Inflammatory macrophage (primary cell): ENCODE measurements at regions not wholly inside any gene's neighbourhood (a gene's known extent, or its start where the extent isn't known, plus 50 kb on each side); places are given as distances from the start of the nearest gene placed in this dataset.
"Not testable (repeated sequence)": the region's sequence is repeated elsewhere in the genome, so short reads cannot be mapped to it uniquely, and the experiment has no call there.

ENCODE experiments used
- DNase-seq, 2 donors: peaks; one replicate each; pipeline ENCODE4 v3.0.0-alpha.2; 2020 to 2022

DNA sequence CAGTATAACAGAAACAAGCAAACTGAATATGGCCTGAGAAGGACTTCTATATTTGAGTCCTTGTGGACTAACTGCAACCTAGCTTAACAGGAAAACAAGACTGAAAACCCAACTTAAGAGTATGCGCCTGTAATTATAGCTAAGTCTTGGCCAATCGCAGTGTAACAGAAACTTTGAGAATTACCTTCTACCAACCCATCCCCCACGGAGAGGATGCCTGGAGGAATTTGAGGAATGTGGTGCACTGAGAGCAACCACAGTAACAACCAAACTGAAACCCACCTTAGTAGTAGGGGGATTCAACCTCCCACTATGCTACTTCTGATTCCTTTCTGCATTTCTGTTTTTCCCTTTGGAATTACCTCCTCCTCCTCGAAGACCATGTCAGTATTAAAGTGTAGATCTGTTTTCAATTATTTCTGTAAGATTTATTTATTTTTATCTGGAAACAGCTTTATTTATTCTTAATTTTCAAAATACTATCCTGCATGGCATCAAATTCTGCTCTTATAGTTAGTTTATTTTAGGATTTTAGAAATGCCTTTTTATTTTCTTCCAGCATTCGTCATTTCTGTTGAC lies 393.6 kb downstream of the KCNA4 start:
- no peak for DNase-seq

GRCh38 chr11:29616611-29617010 lies 400.2 kb downstream of the KCNA4 start:
- peak; percentile 3 to 23 for DNase-seq

- DNase-seq: no peak
These were observed 404.4 kb downstream of the KCNA4 start for GRCh38 chr11:29612423-29612822.

DNA sequence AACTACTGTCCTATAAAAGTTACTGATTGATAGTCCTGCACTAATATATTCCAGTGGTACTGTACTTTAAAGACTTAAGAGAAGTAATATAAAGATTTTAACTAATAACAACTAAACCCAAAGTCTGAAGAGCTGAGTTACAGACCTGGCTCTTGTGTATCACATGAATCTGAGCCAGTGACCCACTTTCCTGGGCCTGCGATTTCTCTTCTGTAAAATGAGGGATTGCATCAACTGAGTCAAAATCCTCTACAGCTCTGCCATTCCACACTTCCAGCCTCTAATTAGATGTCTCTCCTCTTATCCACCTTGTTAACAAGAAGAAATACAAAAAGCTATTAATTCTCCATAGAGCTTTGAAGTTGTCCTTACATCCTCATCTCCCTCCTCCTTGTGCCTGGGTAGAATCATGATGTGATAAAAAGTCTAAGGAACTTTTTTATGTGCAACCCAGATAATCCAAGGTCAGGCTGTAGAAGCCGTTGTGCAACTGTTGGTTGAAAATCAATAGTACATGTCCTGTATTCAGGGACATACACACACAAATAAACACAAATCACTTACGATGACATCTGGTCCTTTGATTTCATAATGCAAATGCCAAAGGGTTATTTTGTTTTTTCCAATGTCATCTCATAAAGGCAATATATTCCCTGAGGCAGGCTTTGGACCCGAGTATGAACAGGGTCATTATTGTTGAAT lies 410.3 kb downstream of the KCNA4 start:
- no peak for DNase-seq

- DNase-seq: not testable (repeated sequence)
These were observed 416.7 kb downstream of the KCNA4 start for GRCh38 chr11:29600151-29600575.

DNA sequence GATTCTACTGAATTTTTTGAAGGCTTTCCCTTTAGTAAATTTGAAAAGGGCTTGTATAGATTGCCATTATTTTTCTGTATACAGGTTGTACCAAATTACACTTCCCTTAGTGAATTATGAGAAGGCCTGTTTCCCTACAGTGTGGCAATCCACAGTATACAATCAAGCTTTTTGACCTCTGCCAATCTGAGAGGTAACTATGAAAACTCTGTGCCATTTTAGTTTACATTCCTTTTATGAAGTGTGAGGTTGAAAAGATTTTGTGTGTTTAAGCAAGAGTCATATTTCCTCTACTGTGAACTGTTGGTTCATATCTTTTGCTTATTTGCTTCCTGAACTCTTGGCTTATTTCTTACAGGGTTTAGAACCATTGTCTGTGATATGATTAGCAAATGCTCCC lies 432.5 kb downstream of the KCNA4 start:
- no peak for DNase-seq

DNA sequence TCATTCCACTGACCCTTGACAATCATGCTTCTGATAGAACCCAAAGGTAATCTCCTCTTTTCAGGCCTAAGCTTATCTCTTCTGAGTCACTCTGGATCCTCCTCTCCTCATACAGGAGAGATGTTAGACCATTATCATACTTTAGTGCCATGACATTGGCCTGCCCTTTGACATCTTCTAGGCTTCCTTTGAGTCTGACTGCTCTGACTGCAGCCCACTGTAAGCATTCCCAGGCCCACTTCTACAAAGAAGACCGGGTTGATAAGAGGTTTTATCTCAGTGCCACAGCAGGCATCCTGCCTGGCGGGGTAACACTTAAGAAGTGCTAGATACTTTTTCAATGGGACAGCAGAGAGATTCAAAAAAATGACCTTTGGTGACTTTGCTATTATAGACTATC lies 438.0 kb downstream of the KCNA4 start:
- no peak for DNase-seq

DNA sequence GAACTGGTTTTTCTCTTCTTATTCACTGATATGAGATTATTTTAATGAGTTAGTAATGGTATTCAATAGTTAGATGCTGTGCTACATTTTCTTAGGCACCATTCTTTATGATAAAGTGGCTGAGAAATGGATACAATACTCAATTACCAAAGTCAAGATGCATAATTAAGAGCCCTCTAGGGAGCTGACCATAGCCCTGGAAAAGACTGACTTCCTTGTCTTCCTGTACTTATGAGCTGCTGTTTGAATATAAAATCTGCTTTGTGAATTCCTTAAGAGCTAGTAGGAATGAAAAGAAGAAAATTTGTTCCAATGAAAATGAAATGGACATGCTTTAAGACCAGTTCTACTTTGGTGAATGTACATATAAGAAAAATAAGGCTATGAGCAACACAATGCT lies 452.3 kb downstream of the KCNA4 start:
- no peak for DNase-seq

- DNase-seq: no peak
These were observed 454.6 kb downstream of the KCNA4 start for GRCh38 chr11:29562183-29562582.

DNA sequence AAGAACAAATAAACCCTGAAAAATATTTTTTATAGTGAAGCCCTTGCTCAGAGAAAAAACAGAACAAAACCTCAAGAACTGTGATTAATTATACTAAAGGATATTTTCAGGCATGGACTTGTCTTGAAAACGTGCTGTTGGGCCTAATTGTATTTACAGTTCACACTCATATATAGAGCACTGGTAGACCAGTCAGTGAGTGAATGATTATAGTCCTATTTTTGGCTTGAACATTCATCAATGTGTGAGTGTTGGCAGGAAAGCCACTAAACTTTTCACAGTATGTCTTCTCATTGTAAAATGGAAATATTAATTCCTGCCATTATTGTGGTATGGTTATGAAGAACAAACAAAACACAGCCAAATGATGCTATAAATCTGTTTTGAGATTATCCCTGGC lies 462.8 kb downstream of the KCNA4 start:
- no peak for DNase-seq

- DNase-seq: no peak
These were observed 478.3 kb downstream of the KCNA4 start for GRCh38 chr11:29538339-29539036.

GRCh38 chr11:29534836-29535235 lies 482.0 kb downstream of the KCNA4 start:
- no peak for DNase-seq

DNA sequence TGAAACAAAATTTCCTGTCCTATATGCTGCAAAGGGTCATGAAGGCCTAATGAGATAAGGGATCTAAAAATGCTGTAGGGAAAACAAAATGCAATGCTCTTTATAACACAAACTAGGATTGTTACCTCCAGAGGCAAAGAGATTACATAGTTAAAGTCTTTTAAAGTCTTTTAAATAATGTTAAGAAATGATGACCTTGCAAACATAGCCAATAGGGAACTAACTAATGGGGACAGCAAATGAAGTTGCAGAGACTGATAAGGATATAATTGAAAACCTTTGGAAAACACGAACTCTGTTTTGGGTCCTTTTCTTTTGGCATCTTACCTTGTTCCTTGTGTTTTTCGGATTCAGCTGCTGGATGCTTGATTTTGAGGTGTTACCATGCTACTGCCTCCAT lies 485.9 kb downstream of the KCNA4 start:
- no peak for DNase-seq

DNA sequence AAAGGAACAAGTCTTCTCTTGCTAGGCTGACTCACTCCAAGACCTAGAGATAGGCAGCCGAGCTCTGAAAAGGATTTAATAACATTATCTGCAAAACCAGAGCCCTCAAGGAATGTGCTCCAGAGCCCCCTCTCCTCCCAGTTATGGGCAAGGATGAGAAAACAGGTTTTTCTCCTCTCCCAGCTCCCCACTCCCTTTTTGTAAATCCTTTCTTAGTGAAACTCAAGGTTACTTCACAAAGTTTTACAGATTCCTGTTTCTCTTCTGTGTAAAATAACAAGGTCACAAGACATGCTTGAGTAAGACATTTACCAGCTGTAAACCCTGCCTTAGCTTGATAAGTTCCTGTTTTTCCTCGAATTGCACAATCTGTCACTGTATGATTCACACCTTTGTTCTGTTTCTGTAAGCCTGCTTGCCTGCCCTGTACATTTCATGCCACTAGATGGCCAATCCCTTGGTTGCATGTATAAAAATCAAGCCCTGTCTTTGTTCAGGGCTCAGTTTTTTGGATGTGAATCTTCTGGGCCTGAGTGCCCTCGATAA lies 489.4 kb downstream of the KCNA4 start:
- peak; percentile 87 to 98 for DNase-seq

GRCh38 chr11:29518389-29519174 lies 498.2 kb downstream of the KCNA4 start:
- DNase-seq: peak; percentile 81 to 94

- no peak for DNase-seq
These were observed 505.4 kb downstream of the KCNA4 start for GRCh38 chr11:29511394-29511793.

DNA sequence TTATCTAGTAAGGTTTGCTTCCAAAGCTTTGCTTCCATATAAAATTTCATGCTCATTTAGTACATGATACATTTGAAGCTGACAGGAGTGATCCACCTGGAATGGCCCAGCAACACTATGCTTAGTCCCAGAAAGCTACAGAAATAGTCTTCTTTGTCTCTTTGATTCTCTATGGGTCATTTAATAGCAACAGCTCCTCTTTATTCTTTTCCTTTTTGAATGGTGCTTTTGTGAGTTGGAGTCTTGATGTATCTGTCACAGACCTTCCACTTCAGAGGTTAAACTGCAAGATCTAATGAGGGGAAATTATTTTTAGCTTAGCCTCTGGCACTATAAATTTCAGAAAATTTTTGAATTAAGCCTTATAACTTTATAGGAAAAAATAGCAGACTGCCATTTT lies 509.5 kb downstream of the KCNA4 start:
- no peak for DNase-seq

GRCh38 chr11:29495676-29496075 lies 521.2 kb downstream of the KCNA4 start:
- DNase-seq: no peak

- DNase-seq: no peak
These were observed 525.9 kb downstream of the KCNA4 start for GRCh38 chr11:29490938-29491337.

DNA sequence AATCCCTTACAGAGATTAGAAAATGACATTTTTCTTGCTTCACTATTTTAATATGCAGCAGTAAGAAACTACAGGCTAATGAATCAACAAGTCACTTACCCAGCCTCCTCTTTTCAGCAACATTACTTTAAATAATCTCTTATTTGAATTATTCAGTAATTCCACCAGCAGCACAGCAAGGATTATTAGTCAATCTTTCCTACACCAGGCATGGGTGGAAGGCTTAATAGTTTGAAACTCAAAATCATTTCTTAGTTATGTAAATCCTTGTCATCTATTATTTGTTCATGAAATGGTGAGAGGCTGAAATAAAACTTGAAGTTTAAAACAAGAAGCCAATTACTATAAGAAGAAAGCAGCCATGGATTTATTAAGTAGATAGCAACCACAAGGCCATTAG lies 530.5 kb downstream of the KCNA4 start:
- DNase-seq: no peak

DNA sequence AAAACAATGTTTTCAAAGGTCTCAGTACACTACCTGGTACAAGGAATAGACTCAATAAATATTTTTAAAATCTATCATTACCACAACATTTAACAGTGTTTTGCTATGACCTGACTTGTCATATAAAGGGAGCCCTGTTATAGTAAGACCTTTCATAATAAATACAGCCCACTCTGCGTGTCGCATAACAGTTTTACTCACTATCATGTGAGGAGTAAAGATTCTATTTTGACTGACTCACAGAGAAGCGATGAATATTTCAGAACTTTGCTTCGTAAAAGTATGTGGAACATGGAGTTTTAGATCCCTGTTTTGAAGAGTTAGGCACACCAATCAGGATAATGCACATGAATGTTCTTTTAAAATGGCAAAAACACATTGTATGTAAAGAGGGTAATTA lies 531.2 kb downstream of the KCNA4 start:
- DNase-seq: no peak

- no peak for DNase-seq
These were observed 532.3 kb downstream of the KCNA4 start for GRCh38 chr11:29484548-29484947.

GRCh38 chr11:29483831-29484230 lies 533.0 kb downstream of the KCNA4 start:
- no peak for DNase-seq
